SK-N-MC (cell line): ENCODE measurements at regions not wholly inside any gene's neighbourhood (a gene's known extent, or its start where the extent isn't known, plus 50 kb on each side); places are given as distances from the start of the nearest gene placed in this dataset.

Source experiments
- EZH2 ChIP-seq: fragments of 200-600 bp; sonication (generic); IDR thresholded peaks from one replicate; pipeline ENCODE4 v1.6.1; 2017; ENCODE audit warnings: antibody characterized with exemption
- POLR2AphosphoS5 ChIP-seq: IDR thresholded peaks from 2 replicates; pipeline ENCODE4 v1.6.1; 2012; ENCODE audit warnings: mild to moderate bottlenecking, low read depth, low read length, borderline replicate concordance

- TF ChIP-seq EZH2: no peak
- TF ChIP-seq POLR2AphosphoS5: no peak
Measured at GRCh38 chr14:38696925-38697324, 406.1 kb downstream of the SEC23A start.
